Right atrium auricular region (tissue), 2 donors: ENCODE measurements at regions not wholly inside any gene's neighbourhood (a gene's known extent, or its start where the extent isn't known, plus 50 kb on each side); places are given as distances from the start of the nearest gene placed in this dataset.

Source experiments
- DNase-seq: peaks from one replicate; pipeline ENCODE4 v3.0.0-alpha.2; 2019; ENCODE audit warnings: low spot score
- H3K27ac ChIP-seq, 2 donors: fragments of 200-600 bp; sonication (generic); 1 replicate in 1 of 2; 2 replicates in 1 of 2; pipeline ENCODE4 v1.5.1; 2016 to 2019
- H3K27me3 ChIP-seq, 2 donors: fragments of 200-600 bp; sonication (generic); one replicate each; pipeline versions ENCODE4 v1.5.1 to v1.6.0; 2017 to 2019
- H3K36me3 ChIP-seq: fragments of 200-600 bp; sonication (generic); one replicate; pipeline ENCODE4 v1.5.1; 2016
- H3K4me1 ChIP-seq, 2 donors: fragments of 200-600 bp; sonication (generic); one replicate each; pipeline versions ENCODE4 v1.5.1 to v1.6.0; 2017 to 2019
- H3K4me3 ChIP-seq, 2 donors: fragments of 200-600 bp; sonication (generic); 1 replicate in 1 of 2; 2 replicates in 1 of 2; pipeline ENCODE4 v1.5.1; 2017 to 2019; ENCODE audit warnings: mild to moderate bottlenecking in 1 of 2, moderate library complexity in 1 of 2
- H3K9me3 ChIP-seq, 2 donors: fragments of 200-600 bp; sonication (generic); one replicate each; pipeline ENCODE4 v1.5.1; 2019
- CTCF ChIP-seq, 2 donors: fragments of 200-600 bp; sonication (generic); IDR thresholded peaks; one replicate each; pipeline ENCODE4 v1.5.1; 2019; ENCODE audit warnings: antibody characterized with exemption in 2 of 2

- H3K4me1 ChIP-seq, result no peaks in the 10 kb centered on the region
- no peak overlapping the region for H3K27ac ChIP-seq
- H3K4me3 ChIP-seq, result no peak overlapping the region
- H3K36me3 ChIP-seq, result no peaks in the 10 kb centered on the region
- TF ChIP-seq CTCF (IDR thresholded peaks at IDR 0.05), result no peak
- H3K27me3 ChIP-seq, result no peaks in the 10 kb centered on the region
- DNase-seq, result no peak
- peaks cover 0 to 4% of the 10 kb centered on the region in 2 donors for H3K9me3 ChIP-seq
Observed at GRCh38 chr3:4220065-4220464, 83.1 kb upstream of the SETMAR start.

DNA sequence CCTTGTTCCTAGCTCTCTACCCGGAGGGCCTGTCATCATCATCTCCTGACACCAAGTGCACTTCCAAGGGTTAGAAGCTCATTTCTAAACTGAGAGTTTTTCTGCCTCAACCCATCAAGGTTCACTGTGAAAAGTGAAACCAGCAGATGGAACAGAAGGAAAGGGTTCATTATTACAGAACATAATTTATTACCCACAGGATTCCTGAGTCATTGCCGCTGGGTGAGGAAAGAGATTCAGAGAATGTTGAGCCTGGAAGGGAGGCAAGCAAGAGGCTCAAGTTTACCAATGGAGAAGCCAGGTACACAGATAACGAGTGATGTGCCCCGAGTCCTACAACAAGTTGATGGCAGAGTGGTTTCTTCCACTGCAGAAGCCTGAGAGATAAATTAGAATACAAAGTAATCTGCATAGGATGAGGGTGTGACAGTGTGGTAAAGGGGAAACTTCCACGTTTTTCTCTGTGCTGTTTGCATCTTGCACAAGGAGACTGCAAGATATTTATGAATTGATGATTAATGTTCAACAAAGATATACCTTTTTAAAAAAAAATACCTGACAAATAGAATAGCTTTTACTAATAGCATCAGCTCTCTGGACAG is 80.5 kb upstream of the SETMAR start:
- DNase-seq, result no peak
- TF ChIP-seq CTCF (IDR thresholded peaks at IDR 0.05), result no peak
- H3K27me3 ChIP-seq, result no peaks in the 10 kb centered on the region
- H3K36me3 ChIP-seq, result no peaks in the 10 kb centered on the region
- H3K4me1 ChIP-seq, result no peaks in the 10 kb centered on the region
- H3K9me3 ChIP-seq, result no peaks in the 10 kb centered on the region
- H3K4me3 ChIP-seq, result no peak overlapping the region
- no peak overlapping the region for H3K27ac ChIP-seq

DNA sequence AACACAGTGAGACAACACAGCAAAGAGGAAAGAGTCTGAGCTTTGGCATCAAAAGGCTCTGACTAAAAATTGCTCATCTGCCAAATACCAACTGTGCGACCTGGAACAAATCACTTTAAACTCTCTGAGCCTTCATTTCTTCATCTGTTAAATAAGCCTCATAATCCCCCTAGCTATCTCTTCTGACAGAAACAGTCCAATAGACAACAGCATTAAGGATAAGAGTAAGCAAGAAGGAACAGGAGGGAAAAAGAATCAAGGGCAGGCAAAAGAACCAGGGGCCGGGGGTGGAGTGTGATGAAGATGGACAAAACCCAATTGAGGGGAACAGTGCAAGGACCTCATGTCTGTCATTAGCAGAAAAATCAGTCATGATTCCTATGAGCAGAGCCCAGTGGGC is 79.4 kb upstream of the SETMAR start:
- TF ChIP-seq CTCF (IDR thresholded peaks at IDR 0.05), result no peak
- Histone ChIP-seq H3K9me3 (no peaks in the 10 kb centered on the region), H3K4me1 (no peaks in the 10 kb centered on the region)

DNA sequence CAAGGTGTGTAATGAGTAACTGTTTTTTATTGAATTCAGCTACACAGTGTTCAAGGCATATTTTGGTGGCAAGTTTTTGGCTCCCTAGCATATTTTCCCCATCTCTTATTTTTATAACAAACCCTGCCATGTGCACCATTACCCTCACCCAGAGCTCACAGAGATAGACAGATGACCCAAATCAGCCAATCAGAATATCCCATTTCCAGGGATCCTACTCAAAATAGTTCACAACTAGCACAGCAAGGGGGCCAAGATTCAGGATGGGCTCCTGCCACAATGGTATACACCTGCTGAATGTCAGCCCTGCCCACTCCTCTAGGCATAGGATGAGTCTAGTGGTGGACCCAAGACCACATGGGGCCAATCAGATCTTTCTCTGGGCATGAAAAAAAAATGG is 78.8 kb upstream of the SETMAR start:
- H3K4me3 ChIP-seq, result no peak overlapping the region
- no peaks in the 10 kb centered on the region for H3K4me1 ChIP-seq
- DNase-seq, result no peak
- H3K36me3 ChIP-seq, result no peaks in the 10 kb centered on the region
- no peaks in the 10 kb centered on the region for H3K9me3 ChIP-seq
- H3K27me3 ChIP-seq, result no peaks in the 10 kb centered on the region
- no peak overlapping the region for H3K27ac ChIP-seq
- TF ChIP-seq CTCF (IDR thresholded peaks at IDR 0.05), result no peak

More for the DNA sequence above, 79.4 kb upstream of the SETMAR start:
- no peak for DNase-seq
- no peak overlapping the region for H3K27ac ChIP-seq
- H3K4me3 ChIP-seq, result no peak overlapping the region
- no peaks in the 10 kb centered on the region for H3K36me3 ChIP-seq
- H3K27me3 ChIP-seq, result no peaks in the 10 kb centered on the region

DNA sequence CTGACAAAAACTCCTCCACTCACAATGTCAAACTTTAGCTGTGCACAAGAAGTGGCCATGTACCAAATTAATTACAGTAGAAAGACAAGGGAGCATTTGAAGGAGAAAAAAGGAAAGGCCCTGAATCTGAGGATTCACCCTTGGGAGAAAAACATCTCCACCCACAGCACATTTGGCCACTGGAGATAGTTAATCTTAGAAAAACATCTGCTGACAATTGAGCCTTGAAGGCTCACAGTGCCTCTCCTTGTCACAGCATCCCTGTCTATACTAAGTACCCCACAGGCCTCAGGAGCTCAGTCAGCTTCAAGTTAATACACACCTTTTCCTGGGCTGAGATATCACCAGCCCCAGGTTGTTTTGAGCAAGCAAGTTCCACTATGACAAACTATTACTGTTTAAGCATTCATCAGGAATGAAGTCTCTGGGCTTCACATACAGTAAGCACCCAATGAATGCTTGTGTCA is 78.1 kb upstream of the SETMAR start:
- TF ChIP-seq CTCF (IDR thresholded peaks at IDR 0.05), result no peak
- no peaks in the 10 kb centered on the region for H3K36me3 ChIP-seq
- H3K9me3 ChIP-seq, result no peaks in the 10 kb centered on the region
- H3K27ac ChIP-seq, result no peak overlapping the region
- no peak for DNase-seq
- H3K4me3 ChIP-seq, result no peak overlapping the region
- H3K27me3 ChIP-seq, result no peaks in the 10 kb centered on the region
- no peaks in the 10 kb centered on the region for H3K4me1 ChIP-seq

- Histone ChIP-seq H3K4me1 (no peaks in the 10 kb centered on the region), H3K4me3 (no peak overlapping the region), H3K36me3 (no peaks in the 10 kb centered on the region), H3K27ac (no peak overlapping the region), H3K9me3 (no peaks in the 10 kb centered on the region), H3K27me3 (no peaks in the 10 kb centered on the region)
- TF ChIP-seq CTCF (IDR thresholded peaks at IDR 0.05), result no peak
- no peak for DNase-seq
Observed at GRCh38 chr3:4228295-4228694, 74.9 kb upstream of the SETMAR start.
